VCaP (cell line): ENCODE measurements at regions not wholly inside any gene's neighbourhood (a gene's known extent, or its start where the extent isn't known, plus 50 kb on each side); places are given as distances from the start of the nearest gene placed in this dataset.

Source experiments
- H3K27ac ChIP-seq: fragments of 450-650 bp; 2 replicates; pipeline ENCODE4 v1.5.1; 2017
- CTCF ChIP-seq: fragments of 450-650 bp; conservative IDR thresholded peaks from 2 replicates; pipeline ENCODE4 v1.5.1; 2017; ENCODE audit warnings: mild to moderate bottlenecking, moderate library complexity

GRCh38 chr1:191687721-191688120 lies 470.5 kb upstream of the RGS18 start:
- no peak overlapping the region for H3K27ac ChIP-seq
- TF ChIP-seq CTCF: no peak

GRCh38 chr1:191690931-191691330 lies 467.3 kb upstream of the RGS18 start:
- no peak for TF ChIP-seq CTCF
- H3K27ac ChIP-seq: no peak overlapping the region

- no peak overlapping the region for H3K27ac ChIP-seq
- TF ChIP-seq CTCF: no peak
Measured at GRCh38 chr1:191693797-191694196, 464.5 kb upstream of the RGS18 start.

- TF ChIP-seq CTCF: no peak
- no peak overlapping the region for H3K27ac ChIP-seq
Measured at GRCh38 chr1:191695865-191696264, 462.4 kb upstream of the RGS18 start.

GRCh38 chr1:191696354-191696753 lies 461.9 kb upstream of the RGS18 start:
- no peak for TF ChIP-seq CTCF
- H3K27ac ChIP-seq: no peak overlapping the region

GRCh38 chr1:191697556-191697955 lies 460.7 kb upstream of the RGS18 start:
- no peak for TF ChIP-seq CTCF
- no peak overlapping the region for H3K27ac ChIP-seq

GRCh38 chr1:191698246-191698645 lies 460.0 kb upstream of the RGS18 start:
- H3K27ac ChIP-seq: no peak overlapping the region
- TF ChIP-seq CTCF: no peak

- H3K27ac ChIP-seq: no peak overlapping the region
- TF ChIP-seq CTCF: no peak
Measured at GRCh38 chr1:191699343-191699742, 458.9 kb upstream of the RGS18 start.
